Sciatic nerve (tissue), 2 donors: ENCODE measurements at regions not wholly inside any gene's neighbourhood (a gene's known extent, or its start where the extent isn't known, plus 50 kb on each side); places are given as distances from the start of the nearest gene placed in this dataset.
A peak's percentile ranks its signal among the peaks of the same experiment; 100 is the strongest.
"Not testable (repeated sequence)": the region's sequence is repeated elsewhere in the genome, so short reads cannot be mapped to it uniquely, and the experiment has no call there.

Experiments used
- ATAC-seq: fragments of 200-7000 bp; cut with Tn5 transposase; one replicate; pipeline ENCODE4 v1.9.1; 2020; ENCODE audit warnings: mild to moderate bottlenecking, moderate library complexity
- DNase-seq: peaks from one replicate; pipeline ENCODE4 v3.0.0-alpha.2; 2020; ENCODE audit warnings: low spot score
- intact Hi-C: fragments of 100-400 bp; cut with DNase I; formaldehyde crosslinking; loops from one replicate; pipeline ENCODE4 v1.14.2; 2022
- donor health status: DM: no; HTN: no; CAD: no.
- donor health status: DM: no; HTN: no; CAD: no.

- intact Hi-C loops: no loop called here
- no peak for ATAC-seq
- DNase-seq: no peak
Measured at GRCh38 chr6:121726596-121726995, 291.1 kb downstream of the GJA1 start.

GRCh38 chr6:121730616-121731015 lies 295.2 kb downstream of the GJA1 start:
- ATAC-seq: no peak
- no peak for DNase-seq
- intact Hi-C loops: no loop called here

GRCh38 chr6:121731381-121731780 lies 295.9 kb downstream of the GJA1 start:
- intact Hi-C loops: no loop called here
- no peak for DNase-seq
- no peak for ATAC-seq

- ATAC-seq: no peak
- DNase-seq: no peak
- intact Hi-C loops: no loop called here
Measured at GRCh38 chr6:121732641-121733040, 297.2 kb downstream of the GJA1 start.

- DNase-seq (no peak), ATAC-seq (peak; percentile 34)
- intact Hi-C loops: no loop called here
Measured at GRCh38 chr6:121733234-121733633, 297.8 kb downstream of the GJA1 start.

GRCh38 chr6:121740188-121740587 lies 304.7 kb downstream of the GJA1 start:
- ATAC-seq, DNase-seq, intact Hi-C loops: not testable (repeated sequence)

- ATAC-seq (no peak), DNase-seq (no peak)
- intact Hi-C loops: no loop called here
Measured at GRCh38 chr6:121743691-121744090, 308.2 kb downstream of the GJA1 start.

- ATAC-seq: no peak
- intact Hi-C loops: no loop called here
- no peak for DNase-seq
Measured at GRCh38 chr6:121748376-121748775, 312.9 kb downstream of the GJA1 start.

GRCh38 chr6:121748850-121749249 lies 313.4 kb downstream of the GJA1 start:
- no peak for ATAC-seq
- no peak for DNase-seq
- intact Hi-C loops: no loop called here

GRCh38 chr6:121755485-121755884 lies 320.0 kb downstream of the GJA1 start:
- intact Hi-C loops: no loop called here
- peak; percentile 69 for ATAC-seq
- DNase-seq: no peak

- peak; percentile 72 for ATAC-seq
- intact Hi-C loops: no loop called here
- DNase-seq: no peak
Measured at GRCh38 chr6:121756666-121757065, 321.2 kb downstream of the GJA1 start.

- ATAC-seq: no peak
- intact Hi-C loops: no loop called here
Measured at GRCh38 chr6:121759370-121759769, 323.9 kb downstream of the GJA1 start.

GRCh38 chr6:121760191-121760590 lies 324.7 kb downstream of the GJA1 start:
- DNase-seq: no peak
- ATAC-seq: no peak
- intact Hi-C loops: no loop called here

More at GRCh38 chr6:121759370-121759769, 323.9 kb downstream of the GJA1 start:
- no peak for DNase-seq

- DNase-seq (no peak), ATAC-seq (no peak)
- intact Hi-C loops: no loop called here
Measured at GRCh38 chr6:121760745-121761144, 325.3 kb downstream of the GJA1 start.

- intact Hi-C loops: no loop called here
- DNase-seq (no peak), ATAC-seq (no peak)
Measured at GRCh38 chr6:121764493-121764892, 329.0 kb downstream of the GJA1 start.

- ATAC-seq (no peak), DNase-seq (no peak)
- intact Hi-C loops: no loop called here
Measured at GRCh38 chr6:121765060-121765459, 329.6 kb downstream of the GJA1 start.

GRCh38 chr6:121767211-121767610 lies 331.8 kb downstream of the GJA1 start:
- DNase-seq: no peak
- intact Hi-C loops: no loop called here
- peak; percentile 93 for ATAC-seq

- intact Hi-C loops: no loop called here
- DNase-seq: no peak
- ATAC-seq: no peak
Measured at GRCh38 chr6:121770943-121771342, 335.5 kb downstream of the GJA1 start.

GRCh38 chr6:121771937-121772720 lies 336.7 kb downstream of the GJA1 start:
- intact Hi-C loops: no loop called here
- DNase-seq: no peak
- no peak for ATAC-seq

- no peak for ATAC-seq
- no peak for DNase-seq
- intact Hi-C loops: no loop called here
Measured at GRCh38 chr6:121776054-121776453, 340.6 kb downstream of the GJA1 start.
